ENCODE measurements at regions not wholly inside any gene's neighbourhood (a gene's known extent, or its start where the extent isn't known, plus 50 kb on each side); places are given as distances from the start of the nearest gene placed in this dataset.

DNA sequence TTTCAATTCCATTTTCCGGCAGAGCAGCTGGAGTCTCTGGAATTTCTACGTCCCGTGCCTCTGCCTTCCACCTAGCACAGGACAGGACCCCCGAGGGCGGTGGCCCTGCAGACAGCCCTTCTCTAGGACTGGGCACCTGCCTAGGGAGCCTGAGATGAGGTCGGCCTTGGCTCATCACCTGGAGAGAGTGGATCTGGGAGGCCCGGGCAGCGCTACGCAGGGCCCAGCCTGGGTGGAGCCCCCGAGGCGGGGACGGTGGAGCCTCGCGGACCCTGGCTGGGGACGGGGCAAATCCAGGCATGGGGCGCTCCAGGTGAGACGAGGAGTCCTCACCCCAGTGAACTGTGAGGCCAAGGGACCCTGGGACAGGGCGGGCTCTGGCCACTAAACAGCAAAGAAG is 114.5 kb downstream of the MTRR start:
- TF ChIP-seq, protein P1, sequence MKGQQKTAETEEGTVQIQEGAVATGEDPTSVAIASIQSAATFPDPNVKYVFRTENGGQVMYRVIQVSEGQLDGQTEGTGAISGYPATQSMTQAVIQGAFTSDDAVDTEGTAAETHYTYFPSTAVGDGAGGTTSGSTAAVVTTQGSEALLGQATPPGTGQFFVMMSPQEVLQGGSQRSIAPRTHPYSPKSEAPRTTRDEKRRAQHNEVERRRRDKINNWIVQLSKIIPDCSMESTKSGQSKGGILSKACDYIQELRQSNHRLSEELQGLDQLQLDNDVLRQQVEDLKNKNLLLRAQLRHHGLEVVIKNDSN (IDR thresholded peaks at IDR 0.05; ENCODE audit: borderline replicate concordance, low read depth) = no peak
- TF ChIP-seq TAF1 (IDR thresholded peaks at IDR 0.05; ENCODE audit: borderline replicate concordance, low read depth, low read length) (no peak), JUND (IDR thresholded peaks at IDR 0.05) (no peak), CHD2 (IDR thresholded peaks at IDR 0.05; ENCODE audit: low read length, partially characterized antibody) (no peak), YY1 (IDR thresholded peaks at IDR 0.05; ENCODE audit: low read depth) (no peak), POLR2AphosphoS5 (IDR thresholded peaks at IDR 0.05; ENCODE audit: low read depth, low read length) (no peak), RCOR1 (IDR thresholded peaks at IDR 0.05; ENCODE audit: low read length) (no peak), NRF1 (IDR thresholded peaks at IDR 0.05; ENCODE audit: low read depth, low read length) (no peak), TEAD4 (IDR thresholded peaks at IDR 0.05; ENCODE audit: borderline replicate concordance, insufficient read depth) (no peak), ELF1 (IDR thresholded peaks at IDR 0.05) (no peak), GABPA (IDR thresholded peaks at IDR 0.05; ENCODE audit: low read depth) (no peak), EZH2phosphoT487 (IDR thresholded peaks at IDR 0.05; ENCODE audit: borderline replicate concordance, low read depth) (no peak), FOXJ3 (CRISPR knock-in tag; IDR thresholded peaks at IDR 0.05) (no peak), MXI1 (IDR thresholded peaks at IDR 0.05; ENCODE audit: low read depth, low read length) (no peak), MEF2A (IDR thresholded peaks at IDR 0.05; ENCODE audit: borderline replicate concordance, low read depth) (no peak), EP300 (IDR thresholded peaks at IDR 0.05; ENCODE audit: borderline replicate concordance in 1 of 2, low read depth in 1 of 2, low read length in 1 of 2) (no peak)
- TF ChIP-seq, protein P2, sequence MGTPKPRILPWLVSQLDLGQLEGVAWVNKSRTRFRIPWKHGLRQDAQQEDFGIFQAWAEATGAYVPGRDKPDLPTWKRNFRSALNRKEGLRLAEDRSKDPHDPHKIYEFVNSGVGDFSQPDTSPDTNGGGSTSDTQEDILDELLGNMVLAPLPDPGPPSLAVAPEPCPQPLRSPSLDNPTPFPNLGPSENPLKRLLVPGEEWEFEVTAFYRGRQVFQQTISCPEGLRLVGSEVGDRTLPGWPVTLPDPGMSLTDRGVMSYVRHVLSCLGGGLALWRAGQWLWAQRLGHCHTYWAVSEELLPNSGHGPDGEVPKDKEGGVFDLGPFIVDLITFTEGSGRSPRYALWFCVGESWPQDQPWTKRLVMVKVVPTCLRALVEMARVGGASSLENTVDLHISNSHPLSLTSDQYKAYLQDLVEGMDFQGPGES (IDR thresholded peaks at IDR 0.05; ENCODE audit: low read depth, low read length) = no peak
- TF ChIP-seq, protein P3, sequence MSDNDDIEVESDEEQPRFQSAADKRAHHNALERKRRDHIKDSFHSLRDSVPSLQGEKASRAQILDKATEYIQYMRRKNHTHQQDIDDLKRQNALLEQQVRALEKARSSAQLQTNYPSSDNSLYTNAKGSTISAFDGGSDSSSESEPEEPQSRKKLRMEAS (IDR thresholded peaks at IDR 0.05; ENCODE audit: low read depth) = no peak
- TF ChIP-seq, protein P4, sequence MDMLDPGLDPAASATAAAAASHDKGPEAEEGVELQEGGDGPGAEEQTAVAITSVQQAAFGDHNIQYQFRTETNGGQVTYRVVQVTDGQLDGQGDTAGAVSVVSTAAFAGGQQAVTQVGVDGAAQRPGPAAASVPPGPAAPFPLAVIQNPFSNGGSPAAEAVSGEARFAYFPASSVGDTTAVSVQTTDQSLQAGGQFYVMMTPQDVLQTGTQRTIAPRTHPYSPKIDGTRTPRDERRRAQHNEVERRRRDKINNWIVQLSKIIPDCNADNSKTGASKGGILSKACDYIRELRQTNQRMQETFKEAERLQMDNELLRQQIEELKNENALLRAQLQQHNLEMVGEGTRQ (IDR thresholded peaks at IDR 0.05; ENCODE audit: borderline replicate concordance, low read depth, low read length) = no peak
- no peak overlapping the region for H3K4me3 ChIP-seq (ENCODE audit: low read depth in 2 of 2, low read length in 1 of 2)

More for the DNA sequence above, 114.5 kb downstream of the MTRR start:
- Histone ChIP-seq H3K9me3 (no peaks in the 10 kb centered on the region), H3F3A (replicated peaks; ENCODE audit: insufficient read depth) (no peaks in the 10 kb centered on the region), H3K9me2 (no peaks in the 10 kb centered on the region), H3K9ac (no peak overlapping the region), H3K4me1 (ENCODE audit: control insufficient read depth in 1 of 2, insufficient read depth in 2 of 2, low read depth in 1 of 2, low read length in 1 of 2) (no peaks in the 10 kb centered on the region), H3K4me2 (no peak overlapping the region), H3K36me3 (replicated peaks in 1 of 2; ENCODE audit: control insufficient read depth in 1 of 2, insufficient read depth in 2 of 2, low read length in 1 of 2) (no peaks in the 10 kb centered on the region), H3K79me2 (ENCODE audit: insufficient read depth) (no peaks in the 10 kb centered on the region), H3K27ac (ENCODE audit: low read depth in 2 of 2, low read length in 1 of 2) (no peak overlapping the region), H4K20me1 (ENCODE audit: insufficient read depth) (no peaks in the 10 kb centered on the region), H3K27me3 (ENCODE audit: insufficient read depth) (peaks cover 4% of the 10 kb centered on the region; the same call in 1 of the 2 replicates), H2AFZ (ENCODE audit: low read depth) (no peak overlapping the region)
- CTCF ChIA-PET = no interaction called here
- POLR2A ChIA-PET = no interaction called here
- peak; percentile 2 for DNase-seq
- WGBS (ENCODE audit: low lambda C conversion rate) = 20% methylated on average over 6 of the region's 18 CpGs

All from SK-N-SH (cell line).